HCT116 (cell line): ENCODE measurements at regions not wholly inside any gene's neighbourhood (a gene's known extent, or its start where the extent isn't known, plus 50 kb on each side); places are given as distances from the start of the nearest gene placed in this dataset.

Experiments
- ATAC-seq: fragments of 200-7000 bp; cut with Tn5 transposase; 2 replicates; pipeline ENCODE4 v1.9.1; 2020; ENCODE audit warnings: mild to moderate bottlenecking, moderate library complexity
- BruUV-seq: library from RNA; stranded (reverse); fragments of 400-500 nt; replicated peaks from 2 replicates; lab custom pipeline; 2021; lab: Mats Ljungman, UMichigan
- CTCF ChIA-PET: fragments of 300-600 bp; sonication (Branson Sonifier 250); formaldehyde crosslinking; loops from one replicate; lab custom pipeline; 2021; ENCODE audit warnings: antibody characterized with exemption; lab: Charles Lee
- POLR2A ChIA-PET: fragments of 300-600, 350-600 bp; sonication (Branson Sonifier 250); formaldehyde crosslinking; loops from one replicate; lab custom pipeline; 2021; ENCODE audit warnings: antibody characterized with exemption; lab: Charles Lee
- RAD21 ChIA-PET, 2 experiments: fragments of 300-600 bp; sonication (Branson Sonifier 250); formaldehyde crosslinking; loops; one replicate each; lab custom pipeline; 2023; ENCODE audit warnings: low total read pairs in 2 of 2; ENCODE audit not compliant: uncharacterized antibody in 2 of 2, unreplicated experiment in 2 of 2, low non-redundant PET in 1 of 2; lab: Charles Lee
- DNase-seq: peaks from one replicate; pipeline ENCODE4 v3.0.0-alpha.2; 2010; ENCODE audit warnings: low read depth, low spot score
- H2AFZ ChIP-seq: fragments of 200-600 bp; shearing (Covaris generic), sonication (generic); 2 replicates; pipeline ENCODE4 v1.6.1; 2017; ENCODE audit warnings: low read depth, mixed run types, mixed read lengths, antibody characterized with exemption, low read length; ENCODE audit not compliant: poor library complexity, severe bottlenecking
- H3K27ac ChIP-seq: 2 replicates; pipeline ENCODE4 v1.5.1; 2012; ENCODE audit warnings: low read depth, low read length
- H3K27me3 ChIP-seq: fragments of 200-600 bp; sonication (generic); 2 replicates; pipeline ENCODE4 v1.6.1; 2016; ENCODE audit warnings: mixed run types, low read length, mixed read lengths; ENCODE audit not compliant: insufficient read depth
- H3K36me3 ChIP-seq, 2 experiments: fragments of 200-500 bp in 1 of 2; fragments of 200-600 bp in 1 of 2; sonication (Bioruptor generic) in 1 of 2; sonication (generic) in 1 of 2; 2 replicates each; pipeline versions ENCODE4 v1.5.1 to v1.6.1; 2014 to 2016; ENCODE audit warnings: low read length in 2 of 2, inconsistent platforms in 1 of 2, mixed read lengths in 1 of 2, mixed run types in 1 of 2; ENCODE audit not compliant: insufficient read depth in 2 of 2, control insufficient read depth in 1 of 2
- H3K4me1 ChIP-seq, 2 experiments: fragments of 200-600 bp in 1 of 2; sonication (generic) in 1 of 2; 2 replicates each; pipeline versions ENCODE4 v1.5.1 to v1.6.1; 2012 to 2017; ENCODE audit warnings: low read length in 2 of 2, inconsistent platforms in 1 of 2, mild to moderate bottlenecking in 1 of 2, mixed read lengths in 1 of 2, mixed run types in 1 of 2, moderate library complexity in 1 of 2; ENCODE audit not compliant: insufficient read depth in 2 of 2, control insufficient read depth in 1 of 2
- H3K4me2 ChIP-seq: fragments of 200-600 bp; sonication (generic); 2 replicates; pipeline ENCODE4 v1.6.1; 2017; ENCODE audit warnings: mixed run types, low read length, mixed read lengths
- H3K4me3 ChIP-seq, 2 experiments: fragments of 200-600 bp in 1 of 2; sonication (generic) in 1 of 2; replicated peaks in 1 of 2; 2 replicates each; pipeline ENCODE4 v1.5.1; 2011 to 2016; ENCODE audit warnings: low read length in 2 of 2, control low read depth in 1 of 2, low read depth in 1 of 2, mild to moderate bottlenecking in 1 of 2, mixed read lengths in 1 of 2, mixed run types in 1 of 2
- H3K79me2 ChIP-seq: fragments of 200-600 bp; sonication (generic); 2 replicates; pipeline ENCODE4 v1.6.1; 2017; ENCODE audit warnings: mild to moderate bottlenecking, mixed run types, low read length, moderate library complexity, mixed read lengths; ENCODE audit not compliant: insufficient read depth
- H3K9ac ChIP-seq: fragments of 200-600 bp; sonication (generic); 2 replicates; pipeline ENCODE4 v1.6.1; 2016; ENCODE audit warnings: low read length, mixed read lengths
- H3K9me2 ChIP-seq: fragments of 200-600 bp; sonication (generic), shearing (Covaris generic); 2 replicates; pipeline ENCODE4 v1.6.1; 2017; ENCODE audit warnings: mixed run types, mild to moderate bottlenecking, moderate library complexity; ENCODE audit not compliant: insufficient read depth
- H3K9me3 ChIP-seq, 2 experiments: fragments of 200-500 bp in 1 of 2; fragments of 200-600 bp in 1 of 2; sonication (Bioruptor generic) in 1 of 2; sonication (generic) in 1 of 2; 2 replicates each; pipeline ENCODE4 v1.6.1; 2014 to 2017; ENCODE audit warnings: low read length in 2 of 2, mixed read lengths in 2 of 2, inconsistent platforms in 1 of 2, low read depth in 1 of 2, mild to moderate bottlenecking in 1 of 2, mixed run types in 1 of 2, moderate library complexity in 1 of 2; ENCODE audit not compliant: control insufficient read depth in 1 of 2, insufficient read depth in 1 of 2
- H4K20me1 ChIP-seq: fragments of 200-600 bp; sonication (generic), shearing (Covaris generic); 2 replicates; pipeline ENCODE4 v1.6.1; 2017; ENCODE audit warnings: mixed run types, mild to moderate bottlenecking, moderate library complexity; ENCODE audit not compliant: insufficient read depth
- ATF3 ChIP-seq: IDR thresholded peaks from 2 replicates; pipeline ENCODE4 v1.6.1; 2012
- CBX3 ChIP-seq: IDR thresholded peaks from 2 replicates; pipeline ENCODE4 v1.6.1; 2012; ENCODE audit warnings: low read depth
- ELF1 ChIP-seq: IDR thresholded peaks from 2 replicates; pipeline ENCODE4 v1.6.1; 2012; ENCODE audit warnings: low read depth, borderline replicate concordance
- EZH2 ChIP-seq: fragments of 200-600 bp; sonication (generic); IDR thresholded peaks from 2 replicates; pipeline ENCODE4 v1.6.1; 2017; ENCODE audit warnings: antibody characterized with exemption, mixed run types
- EZH2phosphoT487 ChIP-seq: fragments of 200-600 bp; IDR thresholded peaks from 2 replicates; pipeline ENCODE4 v1.6.1; 2018; ENCODE audit warnings: antibody characterized with exemption, borderline replicate concordance
- FOSL1 ChIP-seq: IDR thresholded peaks from 2 replicates; pipeline ENCODE4 v1.6.1; 2012; ENCODE audit warnings: low read depth
- MAX ChIP-seq: IDR thresholded peaks from 2 replicates; pipeline ENCODE4 v1.6.1; 2012
- POLR2A ChIP-seq: IDR thresholded peaks from 2 replicates; pipeline ENCODE4 v1.7.0; 2011; ENCODE audit warnings: borderline replicate concordance; ENCODE audit not compliant: insufficient read depth, insufficient read length; ENCODE audit errors: extremely low read depth
- POLR2AphosphoS5 ChIP-seq: IDR thresholded peaks from 2 replicates; pipeline ENCODE4 v1.6.1; 2011; ENCODE audit warnings: mild to moderate bottlenecking, low read depth, low read length, moderate library complexity
- RAD21 ChIP-seq: IDR thresholded peaks from 2 replicates; pipeline ENCODE4 v1.6.1; 2012; ENCODE audit warnings: low read depth, mild to moderate bottlenecking
- REST ChIP-seq: IDR thresholded peaks from 2 replicates; pipeline ENCODE4 v1.6.1; 2012; ENCODE audit warnings: low read depth
- SIN3A ChIP-seq: IDR thresholded peaks from 2 replicates; pipeline ENCODE4 v1.6.1; 2012; ENCODE audit warnings: low read depth
- SP1 ChIP-seq: IDR thresholded peaks from 2 replicates; pipeline ENCODE4 v1.6.1; 2012; ENCODE audit warnings: low read depth
- TCF7L2 ChIP-seq: IDR thresholded peaks from 2 replicates; pipeline ENCODE4 v1.7.0; 2011; ENCODE audit warnings: borderline replicate concordance, inconsistent platforms; ENCODE audit not compliant: insufficient read depth, insufficient read length; ENCODE audit errors: extremely low read depth
- YY1 ChIP-seq: IDR thresholded peaks from 2 replicates; pipeline ENCODE4 v1.6.1; 2011; ENCODE audit warnings: low read length, low read depth, moderate library complexity, mild to moderate bottlenecking; ENCODE audit not compliant: insufficient replicate concordance; ENCODE audit errors: extremely low read depth
- ZBTB33 ChIP-seq: IDR thresholded peaks from 2 replicates; pipeline ENCODE4 v1.6.1; 2011; ENCODE audit warnings: mild to moderate bottlenecking, low read length, moderate library complexity; ENCODE audit not compliant: insufficient replicate concordance; ENCODE audit errors: extremely low read depth
- intact Hi-C: fragments of 100-400 bp; cut with micrococcal nuclease; formaldehyde crosslinking; loops from 2 replicates; pipeline ENCODE4 v1.10.0; 2022

- CTCF ChIA-PET, result no interaction called here
- no peak for TF ChIP-seq RAD21
- TF ChIP-seq MAX, result no peak
- TF ChIP-seq ATF3, result no peak
- TF ChIP-seq REST, result no peak
- TF ChIP-seq EZH2, result no peak
- no peak for TF ChIP-seq EZH2phosphoT487
- no peak for TF ChIP-seq ZBTB33
- no peak for TF ChIP-seq SP1
- TF ChIP-seq POLR2A, result no peak
- TF ChIP-seq TCF7L2, result no peak
- TF ChIP-seq SIN3A, result no peak
- no peak for TF ChIP-seq YY1
- no peak for TF ChIP-seq CBX3
- no peak for TF ChIP-seq FOSL1
- no peak for TF ChIP-seq ELF1
- no peak for TF ChIP-seq POLR2AphosphoS5
- no peak for ATAC-seq
These were observed 144.3 kb upstream of the LRRN1 start for GRCh38 chr3:3654916-3655315.

More at GRCh38 chr3:3654916-3655315, 144.3 kb upstream of the LRRN1 start:
- Histone ChIP-seq H3K9me3 (peaks cover 0 to 18% of the 10 kb centered on the region in 2 experiments; a peak in 2 of 4 replicates), H4K20me1 (no peaks in the 10 kb centered on the region), H3K4me2 (no peak overlapping the region), H3K27me3 (no peaks in the 10 kb centered on the region), H3K36me3 (no peaks in the 10 kb centered on the region), H3K9ac (no peak overlapping the region), H3K27ac (no peak overlapping the region), H3K79me2 (no peaks in the 10 kb centered on the region), H3K4me1 (no peaks in the 10 kb centered on the region), H2AFZ (no peak overlapping the region), H3K4me3 (no peak overlapping the region), H3K9me2 (no peaks in the 10 kb centered on the region)
- intact Hi-C loops, result no loop called here
- BruUV-seq, result no TSS peak
- ChIA-PET RAD21 (no interaction called here), POLR2A (no interaction called here)
- DNase-seq, result no peak
